Tibial artery (tissue), 4 donors: ENCODE measurements at regions not wholly inside any gene's neighbourhood (a gene's known extent, or its start where the extent isn't known, plus 50 kb on each side); places are given as distances from the start of the nearest gene placed in this dataset.

Experiments
- DNase-seq, 2 donors: peaks; one replicate each; pipeline ENCODE4 v3.0.0-alpha.2; 2019
- H3K27ac ChIP-seq, 2 donors: fragments of 200-600 bp; sonication (generic) in 1 of 2; 1 replicate in 1 of 2; 2 replicates in 1 of 2; pipeline ENCODE4 v1.5.1; 2018 to 2019; ENCODE audit warnings: mild to moderate bottlenecking in 1 of 2
- H3K27me3 ChIP-seq, 2 donors: fragments of 200-600 bp; sonication (generic) in 1 of 2; one replicate each; pipeline versions ENCODE4 v1.5.1 to v1.6.0; 2016 to 2019
- H3K36me3 ChIP-seq, 3 donors: fragments of 200-600 bp; sonication (generic) in 2 of 3; one replicate each; pipeline ENCODE4 v1.5.1; 2016 to 2019; ENCODE audit warnings: mild to moderate bottlenecking in 2 of 3
- H3K4me1 ChIP-seq, 4 donors: fragments of 200-600 bp; sonication (generic) in 2 of 4; 1 replicate in 3 of 4; 2 replicates in 1 of 4; pipeline ENCODE4 v1.5.1; 2016 to 2019
- H3K4me3 ChIP-seq, 2 donors: fragments of 200-600 bp; sonication (generic) in 1 of 2; 1 replicate in 1 of 2; 2 replicates in 1 of 2; pipeline ENCODE4 v1.5.1; 2018 to 2019; ENCODE audit warnings: mild to moderate bottlenecking in 2 of 2
- H3K9me3 ChIP-seq, 3 donors: fragments of 200-600 bp; sonication (generic) in 1 of 3; one replicate each; pipeline ENCODE4 v1.5.1; 2016 to 2019
- CTCF ChIP-seq, 2 experiments: fragments of 200-600 bp in 1 of 2; fragments of 450-650 bp in 1 of 2; IDR thresholded peaks; one replicate each; pipeline ENCODE4 v1.5.1; 2017 to 2019; ENCODE audit warnings: antibody characterized with exemption in 2 of 2, mild to moderate bottlenecking in 1 of 2, moderate library complexity in 1 of 2
- intact Hi-C: fragments of 100-400 bp; cut with DNase I; formaldehyde crosslinking; loops from one replicate; pipeline ENCODE4 v1.15.0; 2023; ENCODE audit warnings: low total_unique reads

GRCh38 chr13:19089315-19089714, 92.3 kb downstream of the TUBA3C start:
- no peak overlapping the region for H3K4me3 ChIP-seq
- no peak for DNase-seq
- H3K9me3 ChIP-seq = no peaks in the 10 kb centered on the region
- TF ChIP-seq CTCF (IDR thresholded peaks at IDR 0.05) = no peak
- H3K27me3 ChIP-seq = no peaks in the 10 kb centered on the region
- H3K27ac ChIP-seq = no peak overlapping the region
- no peaks in the 10 kb centered on the region for H3K4me1 ChIP-seq
- intact Hi-C loops = no loop called here
- H3K36me3 ChIP-seq = no peaks in the 10 kb centered on the region

- H3K27me3 ChIP-seq = no peaks in the 10 kb centered on the region
- intact Hi-C loops = no loop called here
- H3K4me1 ChIP-seq = no peaks in the 10 kb centered on the region
- no peak for DNase-seq
- H3K27ac ChIP-seq = no peak overlapping the region
- no peak for TF ChIP-seq CTCF (IDR thresholded peaks at IDR 0.05)
- no peaks in the 10 kb centered on the region for H3K36me3 ChIP-seq
- H3K4me3 ChIP-seq = no peak overlapping the region
- H3K9me3 ChIP-seq = no peaks in the 10 kb centered on the region
Observed at GRCh38 chr13:19088416-19088815, 93.2 kb downstream of the TUBA3C start.

GRCh38 chr13:19085876-19086275, 95.7 kb downstream of the TUBA3C start:
- TF ChIP-seq CTCF (IDR thresholded peaks at IDR 0.05) = no peak
- Histone ChIP-seq H3K9me3 (peaks cover 0 to 5% (median 0%) of the 10 kb centered on the region in 3 donors), H3K36me3 (no peaks in the 10 kb centered on the region), H3K27ac (no peak overlapping the region), H3K27me3 (no peaks in the 10 kb centered on the region), H3K4me3 (no peak overlapping the region), H3K4me1 (no peaks in the 10 kb centered on the region)
- no peak for DNase-seq
- intact Hi-C loops = no loop called here

- Histone ChIP-seq H3K4me1 (no peaks in the 10 kb centered on the region), H3K4me3 (no peak overlapping the region), H3K27ac (no peak overlapping the region), H3K27me3 (no peaks in the 10 kb centered on the region), H3K36me3 (no peaks in the 10 kb centered on the region), H3K9me3 (peaks cover 0 to 5% (median 0%) of the 10 kb centered on the region in 3 donors)
- intact Hi-C loops = no loop called here
- no peak for DNase-seq
- TF ChIP-seq CTCF (IDR thresholded peaks at IDR 0.05) = no peak
Observed at GRCh38 chr13:19085258-19085657, 96.4 kb downstream of the TUBA3C start.

GRCh38 chr13:19083340-19083739, 98.3 kb downstream of the TUBA3C start:
- no peak overlapping the region for H3K4me3 ChIP-seq
- no peaks in the 10 kb centered on the region for H3K4me1 ChIP-seq
- intact Hi-C loops = no loop called here
- peaks cover 0 to 13% (median 5%) of the 10 kb centered on the region in 3 donors for H3K9me3 ChIP-seq
- no peaks in the 10 kb centered on the region for H3K36me3 ChIP-seq
- no peak for TF ChIP-seq CTCF (IDR thresholded peaks at IDR 0.05)
- no peak overlapping the region for H3K27ac ChIP-seq
- no peak for DNase-seq
- no peaks in the 10 kb centered on the region for H3K27me3 ChIP-seq

- no peak overlapping the region for H3K27ac ChIP-seq
- H3K9me3 ChIP-seq = peaks cover 0 to 14% (median 0%) of the 10 kb centered on the region in 3 donors
- no peak overlapping the region for H3K4me3 ChIP-seq
- TF ChIP-seq CTCF (IDR thresholded peaks at IDR 0.05) = no peak
- no peak for DNase-seq
- H3K27me3 ChIP-seq = no peaks in the 10 kb centered on the region
- no peaks in the 10 kb centered on the region for H3K4me1 ChIP-seq
- H3K36me3 ChIP-seq = no peaks in the 10 kb centered on the region
- intact Hi-C loops = no loop called here
Observed at GRCh38 chr13:19075418-19075817, 106.2 kb downstream of the TUBA3C start.
